Central memory CD4-positive, alpha-beta T cell (primary cell): ENCODE measurements at regions not wholly inside any gene's neighbourhood (a gene's known extent, or its start where the extent isn't known, plus 50 kb on each side); places are given as distances from the start of the nearest gene placed in this dataset.

ENCODE experiments used
- DNase-seq: peaks from one replicate; pipeline ENCODE4 v3.0.0; 2022

GRCh38 chr13:99125326-99125915 is 75.2 kb upstream of the UBAC2 start:
- no peak for DNase-seq

DNA sequence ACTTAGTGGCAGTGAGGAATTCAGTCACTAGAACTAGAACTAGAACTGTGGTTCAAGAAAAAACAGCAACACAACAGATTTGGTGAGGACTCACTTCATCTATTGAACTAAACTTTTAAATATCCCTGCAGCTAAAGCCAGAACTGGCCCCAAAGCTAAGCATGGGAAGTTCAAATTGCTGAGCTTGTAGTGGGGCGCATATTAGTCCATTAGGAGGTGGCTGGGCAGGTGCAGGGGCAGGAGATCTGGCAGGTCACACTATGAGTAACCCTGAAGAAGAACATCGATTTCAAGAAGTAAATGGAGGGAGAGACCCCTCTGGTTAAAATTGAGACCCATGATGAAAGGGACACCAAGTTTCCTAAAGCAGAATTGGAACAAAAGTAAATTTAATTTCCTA is 73.8 kb upstream of the UBAC2 start:
- DNase-seq, result no peak

DNA sequence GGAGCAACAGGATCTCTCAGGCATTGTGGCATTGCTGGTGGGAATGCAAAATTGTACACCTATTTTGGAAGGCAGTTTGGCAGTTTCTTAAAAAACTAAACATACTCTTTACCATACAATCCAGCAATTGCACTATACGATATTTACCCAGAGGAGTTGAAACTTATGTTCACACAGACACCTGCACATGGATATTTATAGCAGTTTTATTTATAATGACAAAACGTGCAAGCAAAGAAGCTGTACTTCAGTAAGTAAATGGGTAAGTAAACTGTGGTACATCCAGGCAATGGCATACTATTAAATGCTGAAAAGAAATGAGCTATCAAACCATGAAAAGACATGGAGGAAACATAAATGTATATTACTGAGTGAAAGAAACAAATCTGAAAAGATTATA is 71.6 kb upstream of the UBAC2 start:
- DNase-seq, result no peak

DNA sequence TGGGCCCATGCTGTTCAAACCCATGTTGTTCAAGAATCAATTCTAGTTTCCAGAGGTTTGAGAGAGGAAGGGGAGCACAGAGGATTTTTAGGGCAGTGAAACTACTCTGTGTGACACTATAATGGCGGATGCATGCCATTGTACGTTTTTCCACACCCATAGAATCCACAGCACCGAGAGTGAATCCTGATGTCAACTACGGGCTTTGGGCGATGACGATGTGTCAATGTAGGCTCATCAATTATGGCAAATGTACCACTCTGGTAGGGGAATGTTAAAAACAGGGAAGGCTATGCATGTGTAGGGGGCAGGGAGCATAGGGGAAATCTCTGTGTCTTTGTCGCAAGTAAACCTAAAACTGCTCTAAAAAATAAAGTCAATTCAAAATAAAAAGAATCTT is 70.7 kb upstream of the UBAC2 start:
- DNase-seq, result no peak

DNA sequence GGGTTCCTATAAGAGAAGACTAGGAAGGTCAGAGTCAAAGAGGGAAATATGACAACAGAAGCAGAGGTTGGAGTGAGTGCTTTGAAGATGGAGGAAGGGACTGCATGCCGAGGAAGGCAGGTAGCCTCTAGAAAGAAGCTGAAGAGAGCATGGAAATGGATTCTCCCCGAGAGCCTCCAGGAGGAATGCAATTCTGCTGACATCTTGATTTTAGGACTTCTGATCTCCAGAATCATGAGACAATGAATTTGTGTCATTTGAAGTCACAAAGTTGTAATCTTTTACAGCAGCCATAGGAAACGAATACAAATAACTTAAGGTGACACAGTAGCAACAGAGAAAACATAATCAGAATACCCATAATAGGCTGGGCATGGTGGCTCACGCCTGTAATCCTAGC is 69.2 kb upstream of the UBAC2 start:
- no peak for DNase-seq

GRCh38 chr13:99132295-99132835 is 68.3 kb upstream of the UBAC2 start:
- no peak for DNase-seq

- no peak for DNase-seq
These were observed 67.4 kb upstream of the UBAC2 start for GRCh38 chr13:99133230-99133629.

GRCh38 chr13:99133848-99134247 is 66.8 kb upstream of the UBAC2 start:
- DNase-seq, result no peak

GRCh38 chr13:99135591-99135990 is 65.1 kb upstream of the UBAC2 start:
- DNase-seq, result no peak

DNA sequence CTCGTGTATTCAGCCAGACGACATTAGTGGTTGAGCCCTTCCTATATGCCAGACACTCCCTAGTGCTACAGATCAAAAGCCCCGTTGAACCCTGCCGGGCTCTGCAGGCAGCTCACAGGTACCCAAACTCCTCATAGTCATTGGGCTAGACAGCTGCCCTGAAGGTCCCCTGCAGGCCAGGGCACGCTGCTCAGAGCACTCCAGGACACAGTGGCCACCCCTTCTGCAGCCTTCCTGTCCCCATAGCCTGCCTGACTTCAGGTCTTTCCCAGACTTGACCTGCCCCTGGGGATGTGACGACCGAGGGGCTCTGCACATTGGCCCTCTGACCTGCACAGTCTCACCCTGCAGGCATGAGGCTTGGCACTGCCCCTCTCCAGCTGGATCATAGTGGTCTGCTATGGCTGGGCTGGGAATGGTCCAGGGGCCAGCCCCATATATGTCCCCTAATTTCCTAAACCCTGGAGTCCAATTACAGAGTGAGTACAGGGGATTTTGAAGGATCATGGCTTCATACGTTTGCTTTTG is 64.2 kb upstream of the UBAC2 start:
- DNase-seq, result no peak

DNA sequence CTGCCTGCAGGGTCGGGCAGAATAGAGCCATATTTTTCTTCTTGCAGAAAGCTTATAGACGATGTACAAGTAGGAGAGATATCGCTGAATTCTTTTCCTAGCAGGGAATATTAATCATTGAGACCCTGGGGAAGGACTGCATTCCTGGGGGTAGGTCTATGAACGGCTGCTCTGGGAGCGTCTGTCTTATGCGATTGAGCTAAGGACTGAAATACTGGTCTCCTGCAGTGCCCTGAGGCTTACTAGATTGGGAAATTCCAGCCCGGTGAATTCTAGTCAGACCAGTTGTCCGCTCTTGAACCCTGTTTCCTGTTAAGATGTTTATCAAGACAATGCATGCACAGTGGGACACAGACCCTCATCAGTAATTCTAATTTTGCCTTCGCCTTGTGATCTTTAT is 59.8 kb upstream of the UBAC2 start:
- no peak for DNase-seq

GRCh38 chr13:99143904-99144303 is 56.8 kb upstream of the UBAC2 start:
- DNase-seq, result no peak

DNA sequence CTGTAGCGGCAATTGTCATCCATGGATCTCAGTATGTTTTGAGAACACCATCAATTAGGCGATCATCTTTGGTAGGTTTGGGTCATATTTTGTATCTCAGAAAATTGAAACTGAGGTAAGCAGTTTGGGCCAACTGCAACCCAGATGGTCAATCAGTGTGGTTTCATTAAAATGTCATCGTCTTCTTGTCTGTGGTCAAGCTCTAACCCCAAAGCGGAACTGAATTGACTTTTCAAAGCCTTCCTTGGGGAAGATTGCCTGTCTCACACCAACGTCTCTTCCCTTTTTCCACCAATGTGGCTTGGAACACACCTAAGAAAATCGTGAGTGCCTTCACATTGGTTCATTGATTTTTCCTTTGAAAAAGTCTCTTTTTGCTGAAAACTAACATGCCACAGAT is 56.3 kb upstream of the UBAC2 start:
- no peak for DNase-seq

GRCh38 chr13:99145461-99145860 is 55.2 kb upstream of the UBAC2 start:
- DNase-seq, result no peak

DNA sequence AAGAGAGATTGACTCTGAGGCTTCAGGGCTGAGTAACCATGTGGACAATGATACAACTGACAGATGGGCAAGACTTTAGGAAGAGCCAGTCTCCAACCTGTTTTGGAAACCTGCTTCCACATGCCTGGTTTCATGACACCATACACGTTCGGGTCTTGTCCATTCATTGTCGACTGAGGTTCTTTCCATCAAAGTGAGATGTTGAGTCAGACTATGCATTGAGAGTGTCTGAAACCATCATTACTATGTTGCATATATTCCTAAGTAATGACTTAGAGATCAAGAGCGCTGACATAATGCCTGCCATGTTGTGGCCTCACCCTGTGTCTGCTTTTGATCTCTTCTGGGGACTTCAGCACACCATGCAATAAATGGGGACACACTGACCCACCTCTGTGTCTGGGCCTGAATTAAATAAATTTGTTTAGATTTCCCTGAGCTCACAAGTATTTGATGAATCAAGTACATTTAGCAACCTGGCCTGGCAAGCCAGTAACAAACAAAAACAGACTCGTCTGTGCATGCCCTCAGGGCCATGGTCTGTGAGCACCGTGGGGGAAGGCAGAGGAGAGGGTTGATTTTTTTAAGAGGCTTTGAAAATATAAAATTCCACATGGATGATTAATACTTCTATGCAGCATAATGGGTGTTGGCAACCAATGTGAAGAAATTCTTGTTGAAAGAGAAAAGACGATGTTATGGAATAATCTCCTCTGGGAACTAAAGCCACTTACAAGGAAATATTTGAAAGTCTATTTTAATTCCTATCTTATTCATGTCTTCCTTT is 49.9 kb upstream of the UBAC2 start:
- no peak for DNase-seq
